D721Med (cell line): ENCODE measurements at regions not wholly inside any gene's neighbourhood (a gene's known extent, or its start where the extent isn't known, plus 50 kb on each side); places are given as distances from the start of the nearest gene placed in this dataset.

Experiments used
- DNase-seq: peaks from one replicate; pipeline ENCODE4 v3.0.0; 2011; ENCODE audit warnings: low spot score; ENCODE audit not compliant: insufficient read length
- FAIRE-seq: peaks from 2 replicates; lab custom pipeline; 2011; peaks lifted over from hg19 to GRCh38; lab: Jason Lieb, UNC
- TF ChIP-seq, protein P1 (sequence below): IDR thresholded peaks from 2 replicates; pipeline ENCODE4 v1.5.1; 2012; ENCODE audit warnings: mild to moderate bottlenecking, control low read depth; ENCODE audit not compliant: insufficient read depth; ENCODE audit errors: missing control alignments

DNA sequence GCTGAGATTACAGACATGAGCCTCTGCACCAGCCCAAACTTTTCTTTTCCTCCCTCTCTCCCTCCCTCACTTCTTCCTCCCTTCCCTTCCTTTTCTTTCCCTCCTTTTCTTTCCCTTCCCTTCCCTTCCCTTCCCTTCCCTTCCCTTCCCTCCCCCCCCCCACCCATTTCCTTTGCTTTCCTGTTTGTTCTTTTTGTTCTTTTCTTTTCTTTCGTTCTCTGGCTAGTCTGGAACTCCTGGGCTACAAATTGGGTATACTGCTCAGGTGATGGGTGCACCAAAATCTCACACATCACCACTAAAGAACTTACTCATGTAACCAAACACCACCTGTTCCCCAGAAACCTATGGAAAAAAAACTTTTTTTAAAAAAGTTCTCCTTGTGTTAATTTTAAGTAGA lies 174.8 kb upstream of the CHODL start:
- no peak for FAIRE-seq

DNA sequence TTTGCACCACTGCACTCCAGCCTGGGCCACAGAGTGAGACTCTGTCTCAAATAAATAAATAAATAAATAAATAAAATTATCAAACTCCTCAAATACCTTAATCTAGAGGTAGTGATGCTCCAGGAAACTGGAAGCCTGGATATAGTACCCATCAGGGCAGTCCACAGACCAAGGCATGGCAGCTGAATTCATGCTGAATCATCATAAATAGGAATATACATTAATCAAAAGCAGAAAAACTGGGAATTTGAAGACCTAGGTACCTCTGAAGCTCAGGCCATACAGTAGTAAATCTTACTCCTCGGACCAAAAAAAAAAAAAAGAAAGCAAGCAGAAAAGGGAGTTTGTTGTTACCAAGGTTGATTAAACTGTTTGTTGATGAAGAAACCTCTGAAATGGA lies 184.2 kb upstream of the CHODL start:
- FAIRE-seq = no peak
- TF ChIP-seq, protein P1, sequence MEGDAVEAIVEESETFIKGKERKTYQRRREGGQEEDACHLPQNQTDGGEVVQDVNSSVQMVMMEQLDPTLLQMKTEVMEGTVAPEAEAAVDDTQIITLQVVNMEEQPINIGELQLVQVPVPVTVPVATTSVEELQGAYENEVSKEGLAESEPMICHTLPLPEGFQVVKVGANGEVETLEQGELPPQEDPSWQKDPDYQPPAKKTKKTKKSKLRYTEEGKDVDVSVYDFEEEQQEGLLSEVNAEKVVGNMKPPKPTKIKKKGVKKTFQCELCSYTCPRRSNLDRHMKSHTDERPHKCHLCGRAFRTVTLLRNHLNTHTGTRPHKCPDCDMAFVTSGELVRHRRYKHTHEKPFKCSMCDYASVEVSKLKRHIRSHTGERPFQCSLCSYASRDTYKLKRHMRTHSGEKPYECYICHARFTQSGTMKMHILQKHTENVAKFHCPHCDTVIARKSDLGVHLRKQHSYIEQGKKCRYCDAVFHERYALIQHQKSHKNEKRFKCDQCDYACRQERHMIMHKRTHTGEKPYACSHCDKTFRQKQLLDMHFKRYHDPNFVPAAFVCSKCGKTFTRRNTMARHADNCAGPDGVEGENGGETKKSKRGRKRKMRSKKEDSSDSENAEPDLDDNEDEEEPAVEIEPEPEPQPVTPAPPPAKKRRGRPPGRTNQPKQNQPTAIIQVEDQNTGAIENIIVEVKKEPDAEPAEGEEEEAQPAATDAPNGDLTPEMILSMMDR = no peak
- no peak for DNase-seq

More for the DNA sequence above, 174.8 kb upstream of the CHODL start:
- TF ChIP-seq, protein P1 = no peak
- DNase-seq = no peak

DNA sequence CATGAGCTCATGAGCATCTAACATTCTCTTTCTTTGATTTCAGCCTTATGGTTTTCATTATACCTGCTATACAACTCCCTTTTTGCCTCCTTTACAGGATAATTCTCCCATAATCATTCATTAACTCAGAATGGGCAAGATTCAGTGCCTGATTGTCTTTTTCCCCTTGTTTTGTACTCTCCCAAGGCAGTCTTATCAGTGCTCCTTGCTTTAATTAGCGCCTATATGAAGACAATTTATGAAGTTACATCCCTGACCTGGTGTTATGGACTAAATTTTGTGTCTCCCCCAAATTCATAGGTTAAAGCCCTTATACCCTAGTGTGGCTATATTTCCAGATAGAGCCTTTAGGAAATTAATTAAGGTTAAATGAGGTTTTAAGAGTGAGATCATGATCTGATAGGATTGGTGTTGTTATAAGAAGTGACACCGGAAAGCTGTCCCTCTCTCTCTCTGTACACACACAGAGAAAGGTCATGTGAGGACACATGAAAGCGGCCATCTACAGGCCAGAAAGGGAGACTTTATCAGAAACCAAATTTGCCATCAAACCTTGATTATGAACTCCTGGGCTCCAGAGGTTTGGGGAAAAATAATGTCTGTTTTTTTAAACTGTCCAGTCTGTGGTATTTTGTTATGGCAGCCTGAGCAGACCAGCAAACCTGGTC lies 185.8 kb upstream of the CHODL start:
- FAIRE-seq (no peak), DNase-seq (no peak)
- TF ChIP-seq, protein P1 = no peak

DNA sequence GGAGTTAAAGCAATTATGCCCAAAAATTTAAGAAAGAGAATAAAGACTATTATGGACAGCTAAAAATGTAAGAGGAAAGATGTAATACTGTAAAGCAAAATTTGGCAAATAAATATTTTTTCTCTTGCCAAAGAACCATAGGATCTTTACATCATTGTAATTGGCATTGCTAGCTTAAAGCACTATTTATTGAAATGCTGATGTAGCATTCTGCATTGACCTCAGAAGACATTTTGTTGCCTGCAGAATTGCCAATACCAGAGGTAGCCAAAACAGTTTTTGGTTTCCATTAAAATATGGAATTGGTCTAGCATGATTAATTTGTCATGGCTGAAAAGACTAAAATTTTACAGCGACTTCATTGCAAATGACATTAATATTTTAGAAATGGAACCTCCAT lies 191.5 kb upstream of the CHODL start:
- FAIRE-seq = no peak
- TF ChIP-seq, protein P1 = no peak
- DNase-seq = no peak

DNA sequence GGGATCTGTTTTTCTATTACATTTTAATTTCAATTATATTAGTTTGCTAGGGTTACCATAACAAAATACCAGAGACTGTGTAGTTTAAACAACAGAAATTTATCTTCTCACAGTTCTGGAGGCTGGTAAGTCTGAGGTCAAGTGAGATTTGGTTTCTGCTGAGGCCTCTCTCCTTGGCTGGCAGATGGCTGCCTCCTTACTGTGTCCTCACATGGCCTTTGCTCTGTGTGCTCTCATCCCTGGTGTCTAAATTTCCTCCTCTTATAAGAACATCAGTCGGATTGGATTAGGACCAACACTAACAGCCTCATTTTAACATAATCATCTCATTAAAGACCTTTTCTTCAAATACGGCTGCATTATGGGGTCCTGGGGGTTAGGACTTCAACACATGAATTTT lies 195.2 kb upstream of the CHODL start:
- FAIRE-seq (peak; percentile 25), DNase-seq (no peak)
- TF ChIP-seq, protein P1 = no peak

DNA sequence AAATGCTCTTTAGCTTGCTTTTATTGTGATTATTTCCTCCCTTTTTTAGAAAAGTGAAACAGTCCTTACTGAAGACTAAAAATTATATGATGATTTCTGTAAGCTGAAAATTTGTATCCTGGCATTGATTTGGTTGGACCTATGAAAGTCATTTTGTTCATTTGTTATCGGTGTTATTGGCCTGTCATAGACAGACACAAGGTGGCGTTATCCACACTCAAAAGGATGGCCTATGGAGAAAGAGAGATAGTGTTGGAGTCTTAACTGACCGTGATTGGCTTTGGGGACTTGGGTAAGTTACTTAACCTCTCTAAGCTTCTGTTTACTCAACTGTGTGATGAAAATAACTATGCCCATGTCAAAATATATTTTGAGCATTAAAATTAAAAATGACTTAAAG lies 203.6 kb upstream of the CHODL start:
- no peak for DNase-seq
- TF ChIP-seq, protein P1 = peak; percentile 82
- FAIRE-seq = peak; percentile 92

DNA sequence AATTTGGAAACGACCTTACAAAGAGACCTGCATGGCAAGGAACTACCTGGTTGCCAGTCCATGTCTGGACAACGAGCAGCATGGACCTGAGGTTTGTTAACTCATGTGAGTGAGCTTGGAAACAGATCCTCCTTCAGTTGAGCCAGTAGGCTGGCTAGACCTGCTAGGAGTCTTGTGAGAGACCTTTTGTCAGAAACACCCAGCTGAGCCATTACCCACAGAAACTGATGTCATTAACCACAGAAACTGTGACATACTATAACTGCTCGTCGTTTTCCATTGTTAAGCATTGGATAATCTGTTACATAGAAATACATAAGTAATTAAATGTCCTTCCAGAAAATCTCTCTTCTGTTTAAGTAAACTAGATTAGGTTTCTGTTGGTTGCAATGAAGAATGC lies 211.1 kb upstream of the C21orf91 start:
- DNase-seq = no peak
- TF ChIP-seq, protein P1 = no peak
- FAIRE-seq = no peak
